ENCODE measurements at regions not wholly inside any gene's neighbourhood (a gene's known extent, or its start where the extent isn't known, plus 50 kb on each side); places are given as distances from the start of the nearest gene placed in this dataset.
"Not testable (repeated sequence)": the region's sequence is repeated elsewhere in the genome, so short reads cannot be mapped to it uniquely, and the experiment has no call there.

DNA sequence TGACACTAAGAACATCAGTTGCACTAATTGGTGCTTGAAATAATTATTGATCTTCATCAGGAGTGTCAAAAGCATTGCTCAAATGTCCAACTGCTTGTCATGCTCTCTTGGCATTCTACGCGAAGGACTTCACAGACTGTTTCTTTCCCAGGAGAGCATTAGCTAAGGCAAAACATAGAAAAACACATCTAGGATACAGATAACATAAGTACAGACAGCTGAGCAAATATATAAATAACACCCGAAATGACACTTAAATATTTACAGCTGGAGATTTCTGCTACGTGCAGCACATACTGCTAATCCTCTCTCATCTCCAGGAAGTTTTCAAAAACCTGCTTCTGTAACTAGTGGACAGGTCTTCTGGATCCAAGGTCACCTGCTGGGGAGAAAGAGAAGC is 120.0 kb upstream of the PRMT8 start:
- peak; percentile 81 for DNase-seq

DNA sequence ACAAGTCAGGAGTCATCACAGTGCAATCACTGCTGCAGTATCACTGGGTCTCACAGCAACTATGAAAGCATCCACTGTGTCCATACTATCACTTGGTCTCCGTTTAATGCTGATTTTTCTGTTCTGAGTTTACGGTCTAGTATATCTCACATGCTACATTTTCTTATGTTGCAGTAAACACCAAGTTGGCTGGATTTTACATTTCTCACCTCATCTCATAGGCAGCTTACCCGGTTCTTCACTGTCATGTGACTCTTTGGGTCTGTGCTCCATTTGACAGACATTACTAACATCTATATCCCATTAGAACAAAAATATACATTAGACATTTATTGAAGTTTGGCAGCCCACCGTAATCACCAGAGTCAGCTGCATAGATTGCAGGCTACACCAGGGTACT is 115.7 kb upstream of the PRMT8 start:
- no peak for DNase-seq

DNA sequence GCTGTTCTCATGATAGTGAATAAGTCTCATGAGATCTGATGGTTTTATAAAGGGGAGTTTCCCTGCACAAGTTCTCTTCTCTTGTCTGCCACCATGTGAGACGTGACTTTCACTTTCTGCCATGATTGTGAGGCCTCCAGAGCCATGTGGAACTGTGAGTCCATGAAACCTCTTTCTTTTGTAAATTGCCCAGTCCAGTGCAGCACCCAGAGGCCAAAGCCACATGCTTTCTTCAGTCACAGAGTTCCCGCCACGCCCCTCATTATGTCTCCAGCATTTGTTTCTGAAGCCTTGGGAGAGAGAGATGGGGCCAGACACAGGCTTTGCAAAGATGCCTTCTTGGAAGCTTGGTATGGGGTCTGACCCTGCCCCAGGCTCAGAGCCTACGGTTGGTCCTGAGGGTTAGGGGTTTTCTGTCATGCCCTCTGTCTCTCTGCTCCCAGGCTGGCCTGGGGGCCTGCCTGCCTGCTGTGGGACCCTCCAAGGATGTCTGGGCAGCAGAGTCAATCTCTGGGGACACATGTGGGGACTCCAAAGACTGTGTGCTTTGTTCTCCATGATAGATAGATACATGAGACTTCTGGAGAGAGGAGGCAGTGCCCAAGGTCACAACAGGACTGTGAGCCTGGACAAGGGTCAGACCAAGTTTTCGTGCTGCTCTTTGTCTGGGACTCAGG is 114.1 kb upstream of the PRMT8 start:
- DNase-seq: no peak

DNA sequence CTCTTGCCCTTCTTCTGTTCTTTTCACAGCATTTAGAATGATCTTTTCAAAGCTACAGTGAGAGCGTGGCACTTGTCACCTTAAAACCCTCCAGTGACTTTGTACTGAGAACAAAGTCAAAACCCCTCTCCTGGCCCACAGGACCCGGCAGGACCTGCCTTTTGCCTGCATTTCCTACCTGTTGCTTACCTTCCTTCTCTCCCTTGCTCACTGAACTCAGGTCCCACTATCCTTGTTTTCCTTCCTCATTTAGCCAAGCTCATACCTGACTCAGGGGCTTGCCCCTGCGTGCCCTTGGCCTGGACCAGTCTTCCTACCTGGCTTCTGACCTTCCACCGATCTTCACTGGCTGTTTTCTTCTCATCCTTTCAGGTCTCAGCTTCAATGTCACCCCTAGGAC is 112.3 kb upstream of the PRMT8 start:
- DNase-seq: no peak

DNA sequence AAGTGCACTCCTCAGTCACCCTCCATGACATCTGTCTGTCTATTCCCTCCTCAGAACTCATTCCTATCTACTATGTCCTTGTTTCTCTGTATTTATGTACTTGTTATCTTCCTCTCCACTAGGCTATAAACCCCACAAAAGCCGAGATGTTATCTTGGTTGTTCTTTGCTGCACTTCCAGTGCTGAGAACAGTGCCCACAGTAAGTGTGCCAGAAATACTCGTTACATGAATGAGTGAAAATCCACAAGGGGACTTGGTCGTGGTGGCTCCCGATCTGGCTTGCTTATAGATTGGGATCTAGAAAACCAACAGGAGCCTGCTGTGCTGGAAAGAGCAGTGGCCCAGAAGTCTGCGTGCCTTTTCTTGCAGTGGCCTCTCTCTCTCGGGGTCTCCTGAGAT is 111.9 kb upstream of the PRMT8 start:
- DNase-seq: no peak

DNA sequence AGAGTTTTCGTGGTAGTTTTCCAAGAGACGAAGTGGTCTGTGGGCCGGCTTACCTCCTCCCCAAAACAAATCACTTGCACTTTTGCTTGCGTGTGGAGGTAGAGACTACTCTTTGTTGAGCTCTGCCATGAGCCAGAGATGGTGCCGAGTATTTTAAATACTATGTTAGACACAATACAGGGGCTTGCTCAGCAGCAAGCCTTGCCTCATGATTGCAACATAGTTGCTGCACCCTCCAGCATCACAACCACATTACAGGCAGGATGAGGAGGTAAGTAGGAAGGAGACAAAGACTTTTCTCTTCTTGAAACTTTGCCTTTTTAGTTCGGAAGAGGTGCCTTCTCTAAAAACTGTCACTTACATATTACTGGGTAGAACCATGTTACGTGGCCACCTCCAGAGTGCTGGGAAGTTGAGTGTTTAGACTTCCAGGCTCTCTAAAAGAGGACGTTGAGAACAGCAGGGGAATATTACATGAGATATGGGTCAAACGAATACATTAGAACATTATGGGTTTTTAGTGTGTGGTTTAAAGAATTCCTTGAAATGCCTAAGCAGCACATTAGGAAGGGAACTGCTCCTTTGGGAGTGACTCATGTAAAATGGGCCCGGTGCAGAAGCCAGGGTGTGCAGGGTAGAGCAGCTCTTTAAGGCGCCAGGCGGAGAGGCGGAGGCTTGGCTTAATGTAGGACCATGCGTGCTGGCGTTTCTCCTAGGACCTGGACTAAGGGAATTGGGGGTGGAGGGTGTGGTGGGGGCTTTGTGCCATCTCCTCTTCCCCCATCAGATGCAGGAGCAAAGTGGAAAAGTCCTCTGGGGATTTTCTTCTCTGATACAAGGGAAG is 110.6 kb upstream of the PRMT8 start:
- DNase-seq: no peak

DNA sequence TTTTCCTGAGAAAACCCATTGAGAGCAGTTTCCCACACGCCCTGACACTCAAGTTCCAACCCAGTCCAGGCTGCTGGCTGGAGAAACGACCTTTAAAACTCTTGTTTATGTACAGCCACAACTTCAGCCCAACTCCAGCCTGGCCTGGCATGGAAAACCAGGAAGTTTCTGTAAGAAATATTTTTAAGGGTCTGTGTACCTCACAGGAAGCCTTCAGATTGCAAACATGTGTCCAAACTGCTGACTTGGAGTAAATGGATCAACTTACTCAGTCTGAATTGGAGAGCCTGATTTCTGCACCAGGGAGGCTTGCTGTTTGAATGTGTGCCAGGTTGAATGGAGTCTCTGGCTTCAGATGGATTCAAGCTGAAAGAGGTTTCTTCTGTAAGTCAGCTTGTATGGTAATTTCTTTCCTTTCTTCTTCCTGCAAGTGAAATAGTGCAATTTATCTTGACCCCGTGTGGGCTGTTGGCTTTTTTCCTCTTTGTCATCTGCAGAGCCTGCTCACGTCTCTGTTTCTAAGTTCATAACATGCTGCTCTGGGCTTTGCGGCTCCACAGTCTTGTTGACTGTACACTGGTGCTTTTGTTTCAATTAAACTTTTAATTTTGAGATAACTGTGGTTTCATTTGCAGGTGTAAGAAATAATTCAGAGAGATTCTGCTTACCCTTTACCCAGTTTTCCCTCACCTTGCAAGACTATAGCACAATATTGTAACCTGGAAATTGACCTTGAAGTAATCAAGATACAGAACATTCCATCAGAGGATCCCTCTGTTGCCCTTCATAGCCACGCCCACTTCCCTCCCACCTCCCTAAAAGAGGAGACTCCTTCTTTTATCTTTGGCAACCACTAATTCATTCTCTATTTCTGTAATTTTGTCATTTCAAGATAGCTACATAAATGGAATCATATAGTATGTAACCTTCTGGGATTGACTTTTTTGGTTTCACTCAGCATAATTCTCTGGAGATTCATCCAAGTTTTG is 109.7 kb upstream of the PRMT8 start:
- DNase-seq: no peak

DNA sequence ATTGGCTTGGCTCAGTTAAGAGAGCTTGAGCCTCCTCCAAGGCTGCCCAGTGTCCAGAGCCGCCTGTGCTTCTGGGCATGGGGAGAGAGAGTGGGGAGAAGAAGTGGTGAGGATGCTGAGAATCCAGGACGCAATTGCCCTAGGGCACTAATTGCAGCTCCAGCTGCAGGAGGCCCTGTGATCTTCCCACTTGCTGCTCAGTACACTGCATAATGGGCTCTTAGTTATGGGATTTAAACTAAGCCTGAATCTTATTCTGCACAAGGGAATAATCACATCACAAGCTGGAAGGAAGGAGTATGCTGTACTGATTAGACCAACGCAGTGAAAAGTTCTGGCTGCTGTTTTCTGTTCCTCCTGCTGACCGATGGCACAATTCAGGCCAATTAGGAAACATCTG is 101.0 kb upstream of the PRMT8 start:
- no peak for DNase-seq

DNA sequence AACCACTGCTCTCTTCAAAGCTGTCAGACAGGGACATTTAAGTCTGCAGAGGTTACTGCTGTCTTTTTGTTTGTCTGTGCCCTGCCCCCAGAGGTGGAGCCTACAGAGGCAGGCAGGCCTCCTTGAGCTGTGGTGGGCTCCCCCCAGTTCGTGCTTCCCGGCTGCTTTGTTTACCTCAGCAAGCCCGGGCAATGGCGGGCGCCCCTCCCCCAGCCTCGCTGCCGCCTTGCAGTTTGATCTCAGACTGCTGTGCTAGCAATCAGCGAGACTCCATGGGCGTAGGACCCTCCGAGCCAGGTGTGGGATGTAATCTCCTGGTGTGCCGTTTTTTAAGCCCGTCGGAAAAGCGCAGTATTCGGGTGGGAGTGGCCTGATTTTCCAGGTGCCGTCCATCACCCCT is 93.4 kb upstream of the PRMT8 start:
- not testable (repeated sequence) for DNase-seq

DNA sequence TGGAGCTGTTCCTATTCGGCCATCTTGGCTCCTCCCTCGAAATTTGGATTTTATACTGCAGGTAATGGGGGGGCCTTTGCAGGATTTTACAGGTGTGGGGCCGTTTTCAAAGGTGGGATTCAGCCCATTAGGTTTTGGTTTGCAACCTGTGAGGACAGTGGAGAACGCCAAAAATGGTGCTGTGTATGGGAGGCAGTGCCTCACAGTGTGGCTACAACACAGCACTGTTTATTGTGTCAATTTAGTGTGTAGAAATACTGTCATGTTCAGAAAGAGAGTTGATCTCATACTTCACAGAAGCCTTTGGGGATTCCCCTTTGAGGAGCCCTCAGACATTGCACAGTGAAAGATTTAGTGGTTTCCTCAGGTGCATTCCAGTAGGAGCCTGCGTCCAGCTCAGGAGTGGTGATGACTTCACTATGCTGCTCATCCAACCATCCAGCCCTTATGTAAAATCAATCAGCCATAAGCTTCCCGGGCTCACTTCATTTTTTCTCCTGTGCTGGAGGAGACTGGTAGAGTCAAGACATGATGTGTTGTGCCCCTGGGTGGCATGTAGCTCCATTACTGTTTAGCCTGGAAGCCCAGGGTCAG is 92.7 kb upstream of the PRMT8 start:
- DNase-seq: no peak

DNA sequence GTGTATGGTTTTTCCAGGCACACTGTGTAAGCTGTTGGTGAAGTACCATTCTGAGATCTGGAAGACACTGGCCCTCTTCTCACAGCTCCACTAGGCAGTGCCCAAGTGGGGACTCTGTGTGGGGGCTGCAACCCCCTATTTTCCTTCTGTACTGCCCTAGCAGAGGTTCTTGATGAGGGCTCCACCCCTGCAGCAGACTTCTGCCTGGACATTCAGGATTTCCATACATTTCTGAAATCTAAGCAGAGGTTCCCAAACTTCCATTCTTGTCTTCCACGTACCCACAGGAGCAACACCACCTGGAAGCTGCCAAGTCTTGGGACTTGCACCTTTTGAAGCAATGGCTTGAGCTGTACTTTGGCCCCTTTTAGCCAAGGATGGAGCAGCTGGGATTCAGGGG is 85.2 kb upstream of the PRMT8 start:
- no peak for DNase-seq

DNA sequence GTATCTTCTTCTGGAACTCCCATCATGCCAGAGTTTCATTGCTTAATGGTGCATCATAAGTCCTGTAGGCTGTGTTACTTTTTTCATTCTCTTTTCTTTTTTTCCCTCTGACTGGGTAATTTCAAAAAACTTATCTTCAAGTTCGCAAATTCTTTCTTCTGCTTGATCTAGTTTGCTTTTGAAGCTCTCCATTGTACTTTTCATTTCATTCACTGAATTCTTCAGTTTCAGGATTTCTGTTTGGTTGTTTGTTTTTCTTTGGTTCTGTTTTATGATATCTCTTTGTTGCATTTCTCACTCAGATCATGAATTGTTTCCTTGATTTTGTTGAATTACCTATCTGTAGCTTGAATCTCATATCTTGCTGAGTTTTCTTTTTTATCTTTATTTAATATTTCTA is 83.3 kb upstream of the PRMT8 start:
- no peak for DNase-seq

DNA sequence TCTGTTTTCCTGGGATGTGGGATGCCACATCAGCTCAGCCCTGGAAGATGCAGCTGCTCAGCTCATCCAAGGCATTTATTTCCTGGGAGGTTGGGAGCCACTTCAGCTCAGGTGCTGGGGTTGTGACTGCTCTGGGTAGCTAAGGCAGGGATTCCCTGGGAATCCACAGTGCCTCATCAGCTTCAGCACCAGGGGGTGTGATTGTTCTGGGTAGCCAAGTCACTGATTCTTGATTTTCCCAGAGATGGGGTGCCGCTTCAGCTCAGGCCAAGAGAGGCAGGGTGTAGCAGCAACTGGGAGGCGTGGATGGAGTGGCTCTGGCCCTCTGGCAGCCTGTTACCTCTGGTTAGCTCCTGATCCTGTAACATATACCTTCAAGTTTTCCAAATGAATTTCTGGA is 81.3 kb upstream of the PRMT8 start:
- no peak for DNase-seq

DNA sequence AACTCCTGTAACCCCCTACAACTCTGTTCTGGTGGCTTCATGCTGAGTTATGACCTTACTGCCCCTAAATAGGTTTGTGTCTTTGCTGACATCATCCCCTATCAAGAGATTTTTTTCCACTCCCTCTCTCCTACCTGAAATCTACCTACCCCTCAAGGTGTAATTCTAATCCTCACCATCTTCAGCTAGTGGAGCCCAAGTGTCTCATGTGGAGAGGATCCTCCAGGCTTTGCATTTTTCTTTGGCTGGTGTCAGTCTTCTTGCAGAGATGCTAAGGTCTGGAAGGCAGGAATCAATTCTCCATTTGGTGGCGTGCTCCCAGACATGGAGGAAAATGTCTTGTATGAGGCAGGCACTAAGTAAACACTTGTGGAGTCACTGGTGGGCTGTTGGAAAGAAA is 74.8 kb upstream of the PRMT8 start:
- DNase-seq: no peak

DNA sequence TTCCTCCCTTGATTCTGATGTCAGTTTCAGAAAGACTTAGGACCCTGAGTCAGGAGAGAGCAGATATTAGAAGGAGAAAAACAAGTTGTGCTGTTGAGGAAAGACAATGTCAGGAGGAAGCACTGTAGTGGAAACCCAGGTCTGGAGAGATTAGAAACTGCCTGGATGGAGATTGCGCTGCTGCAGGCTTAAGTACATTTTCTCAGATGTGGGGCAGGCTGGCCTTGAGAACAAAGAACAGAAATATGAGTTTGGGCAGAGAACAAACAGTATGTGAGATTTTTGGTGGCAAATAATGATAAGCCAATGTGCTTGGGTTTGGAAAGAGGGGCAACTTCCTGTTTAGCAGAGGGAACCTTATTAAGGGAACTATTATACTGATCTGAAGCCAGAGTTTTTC is 74.3 kb upstream of the PRMT8 start:
- no peak for DNase-seq

DNA sequence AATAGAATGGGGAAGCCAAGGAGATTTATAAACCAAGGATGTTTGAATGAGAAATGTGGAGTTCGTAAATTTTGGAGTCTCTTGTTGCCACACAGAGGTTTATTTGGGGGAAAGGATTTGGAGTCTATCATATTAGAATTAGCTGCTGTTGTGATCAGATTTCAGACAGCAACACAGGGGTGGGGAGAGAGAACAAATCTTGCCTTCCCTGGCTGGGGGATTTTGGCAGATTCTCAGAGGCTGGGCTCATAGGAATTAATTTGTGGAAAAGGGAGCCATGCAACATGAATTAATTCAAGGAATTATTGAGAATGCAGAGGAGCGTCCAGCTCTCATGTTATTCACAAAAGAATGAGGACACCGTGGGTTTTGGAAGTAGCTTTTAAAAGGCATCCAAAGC is 73.9 kb upstream of the PRMT8 start:
- no peak for DNase-seq

DNA sequence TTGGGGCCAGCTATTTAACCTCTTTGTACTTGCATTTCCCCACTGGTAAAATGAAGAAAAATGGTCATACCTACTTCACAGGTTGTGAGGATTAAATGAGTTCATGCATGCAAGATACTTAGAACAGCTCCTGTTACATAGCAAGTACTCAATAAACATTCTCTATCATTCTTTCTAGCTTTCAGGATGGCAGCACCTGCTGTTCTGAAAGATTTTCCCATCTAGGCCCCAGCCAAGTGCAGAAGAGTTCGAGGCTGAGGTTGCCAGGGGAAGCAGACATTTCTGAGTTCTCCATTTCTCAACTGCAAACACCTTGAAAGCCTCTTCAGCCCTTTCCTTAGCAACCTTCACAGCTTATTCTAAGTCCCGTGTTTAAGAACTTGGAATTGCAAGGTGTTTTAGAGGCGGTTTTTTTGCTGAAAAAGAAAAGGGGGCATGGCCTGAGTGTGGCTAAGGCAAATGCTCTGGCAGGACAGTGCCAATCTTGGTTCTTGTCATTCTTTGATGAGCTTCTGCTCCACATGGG is 73.0 kb upstream of the PRMT8 start:
- DNase-seq: no peak

DNA sequence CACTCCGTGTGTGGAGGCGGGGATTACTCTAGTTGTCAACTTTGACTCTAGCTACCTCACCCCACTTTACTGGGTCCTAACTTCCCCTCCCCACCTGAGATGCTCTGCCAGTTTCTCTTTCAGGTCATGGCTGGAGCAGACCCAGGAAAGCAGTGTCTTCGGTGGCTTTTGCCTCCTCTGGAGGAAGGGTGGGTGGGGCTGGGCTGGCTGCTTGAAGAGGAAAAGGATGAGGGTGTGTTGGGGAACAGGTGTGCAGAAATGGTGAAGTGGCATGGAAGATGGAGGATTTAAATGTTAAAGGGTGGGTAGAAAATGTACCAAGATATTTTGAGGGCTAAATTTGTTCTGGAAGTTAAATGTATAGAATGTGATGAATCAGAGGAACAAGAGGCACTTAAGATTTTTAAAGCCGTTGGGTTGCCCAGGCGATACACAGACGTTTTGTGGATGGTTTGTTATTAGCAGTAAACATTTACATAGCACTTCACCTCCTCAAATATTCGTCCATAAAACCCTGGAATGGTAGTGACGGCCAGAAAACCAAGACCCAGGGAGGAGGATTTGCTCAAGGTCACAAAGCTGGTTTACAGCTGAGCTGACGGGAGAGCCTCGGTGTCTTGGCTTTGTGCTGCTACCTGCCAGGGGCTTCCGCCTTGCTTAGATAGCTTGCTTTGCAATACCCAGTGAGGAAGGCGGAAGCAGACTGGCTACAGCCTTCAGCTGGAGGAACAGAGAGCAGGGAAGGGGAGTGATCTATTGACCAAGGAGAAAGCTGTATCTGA is 72.2 kb upstream of the PRMT8 start:
- DNase-seq: peak; percentile 88

DNA sequence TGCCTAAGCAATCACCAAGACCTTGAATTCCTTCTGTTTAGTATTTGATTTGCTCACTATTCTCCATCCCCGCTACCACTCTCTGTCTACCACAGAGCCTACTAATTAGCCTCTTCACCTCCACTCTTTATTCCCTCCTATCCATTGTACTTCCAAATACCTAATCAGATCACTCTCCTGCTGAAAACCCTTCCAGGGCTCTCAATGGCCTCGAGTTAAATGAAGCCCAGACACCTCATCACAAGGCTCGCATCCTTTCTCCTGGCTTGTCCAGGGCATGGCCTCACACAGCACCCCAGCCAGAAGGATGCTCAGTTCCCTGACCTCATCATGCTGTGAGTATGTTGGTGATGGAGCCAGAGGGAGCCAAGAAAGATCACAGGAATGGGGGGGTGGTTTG is 71.4 kb upstream of the PRMT8 start:
- peak; percentile 41 for DNase-seq

DNA sequence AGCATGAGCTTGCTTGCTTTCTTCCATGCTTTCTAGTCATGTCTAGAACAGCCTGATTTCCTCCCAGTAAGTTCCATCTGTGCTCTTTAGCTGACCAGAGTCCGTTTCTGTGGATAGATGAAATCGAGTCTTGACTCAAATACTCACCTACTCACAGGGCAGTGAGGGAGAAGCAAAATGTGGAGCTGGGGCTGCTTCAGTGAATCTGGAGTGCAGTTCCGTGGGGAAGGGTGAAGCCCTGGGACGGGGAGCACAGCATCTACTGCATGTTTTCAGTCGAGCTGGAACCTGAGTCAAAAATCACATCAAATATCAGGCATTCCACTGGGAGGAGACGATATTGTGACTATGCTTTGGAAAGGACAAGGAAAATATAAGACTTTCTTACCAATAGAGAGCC is 70.3 kb upstream of the PRMT8 start:
- DNase-seq: no peak

DNA sequence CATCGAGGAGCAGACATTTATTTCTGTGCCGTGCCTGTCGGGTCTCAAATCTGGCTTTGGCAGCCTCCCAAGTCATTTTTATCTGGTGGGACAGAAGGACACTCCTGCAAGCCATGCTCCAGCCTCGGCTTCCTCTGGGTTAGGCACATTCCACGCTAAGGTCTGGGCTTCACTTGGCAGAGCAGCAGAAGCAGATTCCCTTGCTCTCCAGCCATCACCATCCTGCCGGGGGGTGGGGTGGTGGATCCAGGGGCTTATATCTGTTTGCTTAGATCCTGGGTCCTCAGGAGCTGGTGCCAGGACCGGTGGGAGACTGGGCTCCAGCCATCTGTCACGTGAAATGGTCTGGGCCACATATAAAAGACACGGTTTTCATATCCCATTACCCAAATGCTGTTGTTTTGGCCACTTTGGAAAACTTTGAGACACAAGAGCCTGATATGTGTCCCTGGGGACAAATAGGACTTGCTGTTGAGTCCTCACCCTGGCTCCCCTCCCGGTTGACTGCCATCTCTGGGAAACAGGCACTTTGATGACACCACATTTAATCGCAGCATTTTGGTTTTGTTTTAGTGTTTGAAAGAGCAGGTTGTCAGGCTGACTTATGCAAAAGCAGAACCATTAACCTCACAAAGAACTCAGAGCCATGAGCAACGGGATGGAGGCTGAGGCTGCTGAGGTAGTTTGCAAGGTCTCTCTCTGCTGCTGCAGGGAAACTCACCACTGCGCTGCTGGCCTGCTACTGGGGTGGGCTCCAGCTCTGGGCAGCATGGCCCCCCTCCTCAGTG is 69.6 kb upstream of the PRMT8 start:
- no peak for DNase-seq

Data from DMS153 (cell line).